Ramos (cell line): ENCODE measurements at regions not wholly inside any gene's neighbourhood (a gene's known extent, or its start where the extent isn't known, plus 50 kb on each side); places are given as distances from the start of the nearest gene placed in this dataset.

Source experiments
- in situ Hi-C: fragments of 300-500 bp; cut with MboI; formaldehyde crosslinking; loops from one replicate; pipeline ENCODE4 v1.14.3; 2022; ENCODE audit warnings: low sequenced_read_pairs; ENCODE audit not compliant: unreplicated experiment

DNA sequence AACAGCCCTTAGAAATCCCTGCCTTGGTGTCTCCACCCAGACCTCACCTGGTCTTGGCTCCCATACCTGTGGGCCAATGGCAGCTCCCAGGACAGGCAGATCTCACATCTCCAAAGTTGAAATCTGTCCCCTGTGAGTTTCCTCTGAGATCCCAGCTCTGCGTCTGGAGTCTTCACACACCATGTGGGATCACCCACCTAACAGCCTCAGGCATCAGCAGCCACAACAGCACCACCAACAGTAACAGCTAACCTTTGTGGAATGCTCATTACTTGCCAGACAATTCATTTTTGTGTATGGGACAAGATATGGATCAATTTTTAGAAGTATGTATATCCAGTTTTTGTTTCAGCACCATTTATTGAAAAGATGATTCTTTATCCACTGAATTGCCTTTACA, 523.2 kb downstream of the MATN1 start:
- in situ Hi-C loops: no loop called here

DNA sequence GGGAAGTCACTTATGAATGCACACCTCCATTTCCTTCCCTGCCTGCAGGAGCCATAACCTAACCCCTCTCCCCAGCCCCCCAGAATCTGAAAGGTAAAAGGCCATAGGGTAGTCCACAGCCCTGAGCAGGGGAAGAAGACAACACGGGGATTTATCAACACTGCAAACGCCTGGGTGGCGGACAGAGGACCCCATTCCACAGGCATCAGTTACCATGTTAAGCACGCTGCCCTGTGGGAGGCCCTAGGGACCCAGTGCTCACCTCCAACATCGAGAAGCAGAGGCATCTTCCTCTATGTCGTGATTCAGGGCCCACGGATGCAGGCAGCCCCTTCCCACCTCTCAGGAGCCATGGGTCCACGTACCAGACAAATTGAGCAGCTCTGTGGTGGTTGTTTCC, 523.8 kb downstream of the MATN1 start:
- in situ Hi-C loops: no loop called here

DNA sequence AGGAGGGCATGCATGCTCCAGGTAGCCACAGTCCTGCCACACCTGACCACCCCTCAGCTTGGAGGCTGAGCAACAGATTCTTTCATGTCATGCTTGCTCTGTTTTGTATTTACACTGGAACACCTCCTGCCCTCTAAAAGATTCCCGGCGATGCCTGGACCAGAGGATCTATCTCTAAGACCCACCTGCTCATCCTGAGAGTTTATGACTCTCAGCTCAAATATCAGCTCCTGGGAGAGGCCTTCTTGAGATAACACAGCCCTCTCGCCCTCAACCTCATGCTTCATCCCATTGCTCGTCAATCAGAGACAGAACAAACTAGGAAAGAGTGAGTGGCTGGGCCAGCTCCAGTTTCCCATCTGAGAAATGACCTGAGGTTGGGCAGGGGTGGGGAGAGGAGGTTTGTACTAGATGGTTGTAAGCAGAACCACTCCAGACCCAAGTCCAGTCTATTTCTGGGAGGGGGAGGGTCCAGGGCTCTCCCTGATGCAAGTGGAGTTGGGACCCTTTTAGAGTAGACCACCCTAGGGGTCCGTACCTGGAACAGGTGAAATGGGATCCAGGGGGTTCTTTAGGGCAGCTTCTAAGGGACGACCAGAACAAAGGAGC, 524.5 kb downstream of the MATN1 start:
- in situ Hi-C loops: no loop called here

DNA sequence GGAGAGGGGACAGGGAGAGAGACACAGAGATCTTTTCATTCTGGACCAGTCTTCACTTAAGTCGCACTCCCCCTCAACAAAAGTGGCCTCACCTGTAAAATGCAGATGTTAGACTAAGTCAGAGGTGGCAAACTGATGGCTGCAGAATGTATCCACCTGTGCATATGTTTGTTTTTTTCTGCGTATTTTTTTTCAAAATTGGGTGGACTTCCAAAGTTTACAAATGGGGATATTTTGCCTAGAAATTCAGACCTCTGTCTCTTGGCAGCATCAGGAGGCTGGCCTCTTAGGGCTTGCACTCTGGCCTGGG, 525.0 kb downstream of the MATN1 start:
- in situ Hi-C loops: no loop called here

DNA sequence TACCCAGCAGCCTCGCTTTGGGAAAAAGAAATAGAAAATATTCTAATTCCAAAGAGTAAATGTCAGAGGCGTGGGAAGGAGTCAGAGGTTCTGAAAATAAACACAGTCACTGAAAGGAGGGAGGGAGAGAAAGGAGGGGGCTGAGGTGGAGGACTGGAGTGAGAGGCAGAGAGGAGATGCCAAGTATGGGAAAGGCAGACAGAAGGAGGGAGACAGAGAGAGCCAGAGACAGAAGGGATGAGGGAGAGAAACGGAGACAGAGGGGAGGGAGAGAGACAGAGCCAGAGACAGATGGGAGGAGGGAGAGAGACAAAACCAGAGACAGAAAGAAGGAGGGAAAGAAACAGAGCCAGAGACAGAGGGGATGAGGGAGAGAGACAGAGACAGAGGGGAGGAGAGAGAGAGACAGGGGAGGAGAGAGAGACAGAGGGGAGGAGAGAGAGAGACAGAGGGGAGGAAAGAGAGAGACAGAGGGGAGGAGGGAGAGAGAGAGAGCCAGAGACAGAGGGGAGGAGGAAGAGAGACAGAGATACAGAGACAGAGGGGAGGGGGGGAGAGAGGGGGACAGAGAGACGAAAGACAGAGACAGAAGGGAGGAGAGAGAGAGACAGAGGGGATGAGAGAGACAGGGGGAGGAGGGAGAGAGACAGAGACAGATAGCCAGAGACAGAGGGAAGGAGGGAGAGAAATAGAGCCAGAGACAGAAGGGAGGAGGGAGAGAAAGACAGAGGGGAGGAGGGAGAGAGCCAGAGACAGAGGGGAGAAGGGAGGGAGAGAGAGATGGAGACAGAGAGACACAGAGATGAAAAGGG, 525.5 kb downstream of the MATN1 start:
- in situ Hi-C loops: no loop called here

DNA sequence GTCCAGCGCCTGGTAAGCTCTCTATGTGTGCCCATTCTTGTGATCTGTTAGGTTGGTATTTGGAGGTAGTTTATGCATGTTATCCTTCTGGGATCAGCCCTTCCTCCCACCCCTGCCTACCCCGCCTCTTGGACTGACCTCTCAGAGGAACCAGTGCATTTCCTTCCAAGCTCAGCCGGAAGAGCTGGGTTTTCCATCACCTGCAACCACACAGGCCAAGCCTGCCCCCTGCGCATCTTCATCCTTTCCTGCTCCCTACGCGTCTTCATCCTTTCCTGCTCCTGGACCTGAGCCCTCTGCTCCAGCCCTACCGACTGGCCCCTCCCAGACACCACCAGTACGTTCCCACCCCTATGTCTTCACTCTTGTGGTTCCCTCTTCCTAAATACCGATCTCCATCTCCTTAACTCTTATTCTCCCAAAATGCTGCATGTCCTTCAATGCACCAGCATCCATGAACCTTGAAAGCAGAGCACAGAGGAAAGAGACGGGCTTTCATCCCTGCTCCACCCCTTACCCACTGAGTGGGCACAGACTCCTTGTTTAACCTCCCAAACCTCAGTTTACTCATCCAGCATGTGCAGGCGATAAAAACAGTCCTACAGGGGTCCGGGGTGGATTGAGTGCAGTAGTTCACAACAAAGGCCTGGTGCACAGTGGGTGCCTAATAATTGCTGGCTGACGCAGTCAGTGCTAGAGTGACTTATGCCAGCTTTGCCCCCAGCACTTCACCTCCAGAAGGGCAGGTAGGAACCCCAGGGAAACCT, 526.3 kb downstream of the MATN1 start:
- in situ Hi-C loops: no loop called here

DNA sequence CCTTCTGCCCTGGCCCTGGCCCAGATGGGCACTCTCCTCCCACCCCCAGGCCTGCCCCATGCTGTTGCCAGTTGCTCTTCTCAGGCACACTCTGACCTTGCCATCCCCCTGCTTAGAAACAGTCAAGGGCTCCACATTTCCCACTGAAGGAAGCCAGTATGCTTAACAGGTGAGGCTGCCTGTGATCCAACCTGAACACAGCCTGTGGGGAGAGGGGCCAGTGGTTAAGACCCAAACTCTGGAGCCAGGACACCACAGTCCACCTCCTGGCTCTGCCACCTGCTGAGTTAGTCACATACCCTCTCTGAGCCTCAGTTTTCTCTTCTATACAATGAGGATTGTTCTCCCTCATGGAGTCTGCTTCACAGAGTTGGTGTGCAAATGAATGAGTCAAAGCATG, 526.9 kb downstream of the MATN1 start:
- in situ Hi-C loops: no loop called here

DNA sequence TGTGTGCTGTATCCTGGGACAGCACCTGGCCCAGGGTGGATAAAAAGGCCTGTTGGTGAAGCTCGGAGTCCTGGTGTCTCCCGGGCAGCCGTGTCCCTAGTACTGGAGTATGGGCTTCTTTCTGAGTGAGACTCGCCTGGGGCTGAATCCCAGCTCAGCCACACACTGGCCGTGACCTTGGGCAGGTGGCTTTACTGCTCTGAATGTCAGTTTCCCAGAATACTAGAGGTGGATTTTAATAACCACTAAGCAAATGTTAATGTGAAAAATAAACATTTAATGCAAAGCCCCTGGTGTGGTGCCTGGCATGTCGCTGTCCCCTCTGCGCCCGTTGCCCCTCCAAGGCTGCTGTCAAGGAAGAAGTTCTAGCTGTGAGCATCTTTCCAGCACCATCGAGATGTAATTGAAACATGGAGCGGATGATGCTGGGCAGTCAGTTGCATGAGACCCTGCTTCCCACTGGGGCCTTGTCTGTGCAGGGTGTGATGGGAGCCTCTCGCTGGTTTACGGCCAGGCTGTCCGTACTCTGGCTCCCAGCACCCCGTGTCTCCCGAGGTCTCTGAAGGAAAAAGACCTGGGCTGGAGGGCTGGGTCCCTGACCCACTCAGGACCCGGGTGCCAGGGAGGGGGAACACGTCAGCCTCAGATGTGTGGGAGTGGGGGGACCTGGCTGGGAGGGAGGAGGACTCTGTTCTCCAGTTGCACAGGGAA, 527.8 kb downstream of the MATN1 start:
- in situ Hi-C loops: no loop called here

DNA sequence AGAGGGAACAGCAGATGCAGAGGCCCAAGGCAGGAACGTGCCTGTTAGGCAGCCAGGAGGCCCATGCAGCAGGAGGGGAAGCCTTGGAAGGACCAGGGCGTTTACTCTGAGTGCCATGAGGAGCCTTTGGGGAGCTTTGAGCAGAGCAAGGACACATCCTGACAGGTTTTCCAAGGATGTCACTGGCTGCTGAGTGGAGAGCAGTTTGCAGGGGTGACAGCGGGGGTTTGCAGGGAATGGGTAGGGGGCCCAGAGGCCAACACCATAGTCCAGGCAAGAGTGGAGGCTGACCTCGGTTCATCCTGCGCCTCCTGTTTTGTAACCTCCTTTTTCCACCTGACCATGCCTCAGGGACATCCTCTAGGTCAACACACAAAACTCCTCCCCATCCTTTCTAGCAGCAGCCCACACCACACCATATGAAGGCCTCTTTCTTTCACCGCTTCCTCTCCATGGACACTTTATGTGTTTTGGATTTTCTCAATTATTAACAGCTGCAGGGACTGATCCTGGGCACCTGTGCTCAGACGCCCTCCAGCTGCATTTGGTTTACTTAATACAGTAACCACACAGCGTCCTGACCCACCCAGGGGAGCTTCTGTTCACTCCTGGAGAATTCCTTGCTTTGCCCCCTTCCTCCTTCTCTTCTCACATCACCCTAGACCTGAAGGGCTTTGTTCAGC, 528.5 kb downstream of the MATN1 start:
- in situ Hi-C loops: no loop called here

DNA sequence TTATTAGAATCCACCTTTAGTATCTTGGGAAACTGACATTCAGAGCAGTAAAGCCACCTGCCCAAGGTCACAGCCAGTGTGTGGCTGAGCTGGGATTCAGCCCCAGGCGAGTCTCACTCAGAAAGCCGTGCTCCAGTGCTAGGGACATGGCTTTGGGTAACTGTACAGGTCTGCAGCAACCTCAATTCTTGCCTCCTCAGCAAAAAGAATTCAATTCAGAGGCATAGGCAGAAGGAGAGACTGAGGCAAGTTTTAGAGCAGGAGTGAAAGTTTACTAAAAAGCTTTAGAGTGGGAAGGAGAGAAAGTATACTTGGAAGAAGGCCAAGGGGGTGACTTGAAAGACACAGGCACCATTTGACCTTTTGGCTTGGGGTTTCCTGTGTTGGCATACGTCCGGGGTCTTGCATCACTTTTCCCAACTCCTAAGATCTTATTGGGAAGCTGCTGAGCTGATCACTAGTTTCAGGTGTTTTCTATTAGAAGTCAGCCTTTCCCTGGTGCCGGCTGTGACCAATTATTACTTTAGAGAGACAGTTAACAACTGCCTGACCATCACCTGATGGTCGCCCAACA, 529.3 kb downstream of the MATN1 start:
- in situ Hi-C loops: no loop called here

DNA sequence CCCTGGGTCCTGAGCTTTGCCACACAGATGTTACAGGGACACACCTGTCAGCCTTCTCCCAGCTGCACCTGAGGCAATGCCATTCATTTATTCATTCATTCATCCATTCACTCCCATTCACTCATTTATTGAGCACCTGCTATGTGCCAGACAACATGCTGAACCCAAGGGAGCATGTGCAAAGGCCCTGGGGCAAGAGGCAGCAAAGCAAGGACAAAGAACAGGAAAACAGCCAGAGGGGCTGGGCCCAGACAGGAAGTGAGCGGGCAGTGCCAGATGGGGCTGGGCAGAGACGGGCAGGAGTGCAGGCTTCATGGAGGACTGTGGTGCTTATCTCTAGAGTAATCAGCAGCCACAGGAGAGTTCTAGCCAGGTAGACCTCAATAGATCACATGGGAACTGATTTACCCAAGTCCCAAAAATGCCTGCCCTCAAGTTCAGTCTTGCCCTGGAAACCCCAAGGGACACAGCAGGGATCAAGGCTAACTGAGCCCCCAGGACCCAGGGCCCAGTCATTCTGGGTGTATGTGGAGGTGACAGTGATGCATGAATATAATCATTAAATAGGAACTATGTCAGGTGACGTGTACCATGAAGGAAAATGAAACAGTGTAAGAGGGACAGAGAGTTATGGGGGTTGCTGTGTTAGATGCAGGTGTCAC, 530.3 kb downstream of the MATN1 start:
- in situ Hi-C loops: no loop called here

DNA sequence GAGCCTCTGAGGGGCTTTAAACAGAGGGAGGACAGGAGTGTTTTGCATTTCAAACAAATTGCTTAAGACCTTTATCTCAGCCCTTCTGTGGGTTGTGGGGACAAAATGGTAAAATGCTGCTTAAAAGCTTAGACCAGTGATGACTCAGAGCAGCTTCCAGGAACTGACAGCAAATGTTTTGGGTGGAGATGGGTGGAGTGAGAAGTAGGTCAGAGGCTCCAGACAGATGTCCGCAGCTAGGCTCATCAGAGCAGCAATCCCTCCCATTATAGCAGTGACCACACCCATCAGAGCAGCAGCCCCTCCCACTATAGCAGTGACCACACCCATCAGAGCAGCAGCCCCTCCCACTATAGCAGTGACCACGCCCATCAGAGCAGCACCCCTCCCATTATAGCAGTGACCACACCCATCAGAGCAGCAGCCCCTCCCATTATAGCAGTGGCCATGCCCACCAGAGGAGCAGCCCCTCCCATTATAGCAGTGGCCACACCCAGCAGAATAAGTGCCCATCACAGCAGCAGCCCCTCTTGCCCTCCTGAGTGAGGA, 532.2 kb downstream of the MATN1 start:
- in situ Hi-C loops: no loop called here

DNA sequence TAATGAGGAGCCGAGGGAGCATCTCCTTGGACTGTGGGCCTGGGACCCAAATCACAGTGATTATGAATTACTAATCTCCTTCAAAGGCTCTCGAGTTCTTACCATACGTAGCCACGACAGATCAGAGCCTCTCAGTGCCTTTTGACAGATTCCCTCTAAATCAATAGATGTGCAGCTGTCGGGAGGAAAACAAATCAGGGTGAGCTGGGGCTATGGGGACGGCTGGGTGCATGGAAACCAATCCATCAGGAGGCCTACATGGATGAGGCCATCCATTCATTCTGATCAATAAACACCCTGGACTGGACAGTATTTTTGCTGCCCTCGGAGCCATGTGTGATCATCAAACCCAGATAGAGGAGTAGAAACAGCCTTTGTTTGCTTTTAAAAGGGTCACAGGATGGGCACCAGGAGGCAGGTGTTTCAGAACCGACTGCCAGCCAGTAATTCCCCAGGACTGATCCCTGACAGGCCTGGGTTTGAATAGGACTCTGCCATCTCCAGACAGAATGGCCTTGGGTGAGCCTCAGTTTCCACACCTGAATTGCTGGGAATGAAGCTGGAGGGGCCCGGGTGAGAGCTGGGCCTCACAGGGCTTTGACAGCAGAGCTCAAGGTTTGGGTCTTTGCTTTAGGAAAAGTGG, 532.8 kb downstream of the MATN1 start:
- in situ Hi-C loops: no loop called here

DNA sequence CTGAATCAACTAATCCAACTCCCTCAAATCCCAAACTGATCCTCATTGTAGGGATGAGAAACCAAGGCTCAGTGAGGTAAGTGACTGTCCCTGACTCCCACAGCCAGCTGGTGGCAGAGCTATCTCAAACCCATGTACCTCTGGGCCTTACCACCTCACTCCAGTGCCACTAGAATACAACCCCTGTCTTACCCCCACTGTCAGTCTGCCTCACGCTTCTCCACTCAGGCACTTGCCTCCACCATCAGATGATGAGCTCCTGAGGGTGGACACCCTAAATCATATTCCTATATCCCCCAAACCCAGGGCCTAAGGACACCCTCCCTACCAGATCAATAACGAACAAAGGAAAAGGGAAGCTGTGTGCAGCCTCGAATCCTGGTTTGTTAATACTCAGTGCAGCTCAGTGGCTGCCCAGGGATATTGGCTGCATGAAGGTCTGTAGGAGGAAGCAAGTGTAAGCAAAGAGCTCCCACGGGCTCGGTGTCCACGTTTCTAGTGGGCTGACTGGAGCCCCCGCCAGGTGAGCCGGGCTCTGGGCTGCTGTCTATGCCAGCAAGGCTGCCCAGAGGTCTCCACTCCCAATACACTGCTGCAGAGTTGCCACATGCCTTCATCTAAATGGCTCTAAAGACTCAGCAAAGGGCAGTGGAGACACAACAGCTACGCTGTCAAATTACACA, 533.4 kb downstream of the MATN1 start:
- in situ Hi-C loops: no loop called here

DNA sequence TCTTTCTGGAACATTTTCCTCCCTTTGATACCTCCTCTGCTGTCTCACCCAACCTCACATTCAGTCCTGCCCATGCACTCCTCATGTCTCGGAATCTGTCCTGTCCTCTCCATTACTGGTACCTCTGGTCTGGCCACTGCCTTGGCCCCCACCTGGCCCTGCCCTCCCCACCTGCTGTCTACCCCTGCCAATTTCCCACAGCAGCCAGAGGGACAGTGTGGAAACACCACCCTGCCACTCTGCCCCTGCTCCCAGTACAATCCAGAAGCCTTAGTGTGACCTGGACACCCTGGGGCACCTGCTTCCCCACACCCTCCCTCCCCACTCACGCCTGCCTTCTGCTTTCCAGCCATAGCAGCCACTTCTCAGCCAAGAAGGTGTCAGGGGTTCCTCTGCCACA, 534.4 kb downstream of the MATN1 start:
- in situ Hi-C loops: no loop called here

DNA sequence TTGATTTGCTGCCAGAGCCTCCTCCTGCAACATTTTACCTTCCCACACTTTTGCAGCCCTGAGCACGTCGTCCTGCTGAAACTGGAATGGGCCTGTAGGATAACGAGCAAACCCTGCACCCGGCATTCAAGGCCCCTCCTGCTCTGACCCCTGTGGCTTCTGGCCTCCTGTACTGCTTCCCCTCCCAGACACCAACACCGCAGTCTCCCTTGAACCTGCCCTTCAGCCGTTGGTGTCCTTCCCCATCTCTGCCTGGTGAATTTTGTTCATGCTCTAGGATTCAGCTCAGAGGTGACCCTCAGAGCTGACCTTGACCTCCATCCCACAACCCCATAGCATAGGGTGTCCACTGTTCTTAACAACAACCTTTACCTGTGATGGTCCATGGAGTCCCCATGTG, 535.1 kb downstream of the MATN1 start:
- in situ Hi-C loops: no loop called here

DNA sequence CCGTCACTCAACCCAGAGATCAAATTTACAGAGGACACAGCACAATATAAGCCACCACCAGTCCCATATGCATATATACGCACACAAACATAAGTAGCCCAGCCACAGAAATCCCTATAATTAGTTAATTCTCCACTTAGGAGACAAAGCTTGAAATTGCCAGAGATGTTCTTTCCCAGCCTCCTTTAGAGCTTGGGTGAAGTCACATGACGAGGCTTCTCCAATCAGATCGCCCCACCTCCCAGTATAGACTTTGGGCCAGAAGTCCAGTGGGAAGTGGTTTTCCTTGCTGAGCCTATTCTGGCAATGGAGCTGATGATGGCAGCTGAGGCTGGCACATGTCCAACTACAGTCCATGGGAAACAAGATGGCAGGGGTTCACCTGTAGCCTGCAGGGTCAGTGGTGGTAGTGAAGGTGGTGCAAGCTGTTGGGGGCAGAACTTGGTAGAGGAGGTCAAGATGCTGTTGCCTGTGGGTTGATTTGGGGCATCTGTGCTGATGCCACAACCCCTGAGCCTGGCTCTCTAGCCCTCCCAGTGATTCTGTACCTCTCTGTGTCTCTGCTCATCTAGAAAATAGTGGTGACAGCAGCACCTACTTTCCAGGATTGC, 535.9 kb downstream of the MATN1 start:
- in situ Hi-C loops: no loop called here

DNA sequence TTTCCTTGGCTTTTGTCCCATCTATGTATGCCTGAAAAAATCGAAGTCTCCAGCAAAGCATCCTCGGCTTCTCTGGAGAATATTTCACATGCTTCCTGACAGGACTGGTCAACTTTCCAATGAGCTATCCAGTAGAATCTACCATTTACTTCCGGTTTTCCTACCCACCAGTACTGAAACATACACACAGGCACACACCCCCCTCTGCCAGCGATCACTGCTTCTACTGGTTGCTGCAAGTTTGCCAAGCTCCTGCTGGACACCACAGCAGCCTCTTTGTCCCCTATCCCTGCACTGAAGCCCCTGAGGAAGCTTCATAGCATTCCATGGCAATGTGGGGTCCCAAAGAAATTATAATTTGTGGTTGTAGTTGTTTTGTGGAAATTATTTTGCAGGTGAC, 536.8 kb downstream of the MATN1 start:
- in situ Hi-C loops: no loop called here
